MM.1S (cell line): ENCODE measurements at regions not wholly inside any gene's neighbourhood (a gene's known extent, or its start where the extent isn't known, plus 50 kb on each side); places are given as distances from the start of the nearest gene placed in this dataset.
"Not testable (repeated sequence)": the region's sequence is repeated elsewhere in the genome, so short reads cannot be mapped to it uniquely, and the experiment has no call there.

ENCODE experiments used
- DNase-seq: peaks from one replicate; pipeline ENCODE4 v3.0.0-alpha.2; 2015
- H2AFZ ChIP-seq: fragments of 300-600 bp; sonication (generic); 2 replicates; pipeline ENCODE4 v1.6.0; 2016; ENCODE audit warnings: antibody characterized with exemption, low read length
- H3F3A ChIP-seq: fragments of 300-600 bp; sonication (generic); 2 replicates; pipeline ENCODE4 v1.6.1; 2016; ENCODE audit warnings: mild to moderate bottlenecking, antibody characterized with exemption, low read length, moderate library complexity, mixed read lengths; ENCODE audit not compliant: insufficient read depth
- H3K27ac ChIP-seq: fragments of 300-600 bp; sonication (generic); 2 replicates; pipeline ENCODE4 v1.5.1; 2016; ENCODE audit warnings: mild to moderate bottlenecking, low read length
- H3K27me3 ChIP-seq: fragments of 300-600 bp; sonication (generic); replicated peaks from 2 replicates; pipeline ENCODE4 v1.6.0; 2016; ENCODE audit warnings: low read length; ENCODE audit not compliant: insufficient read depth
- H3K36me3 ChIP-seq: fragments of 300-600 bp; sonication (generic); replicated peaks from 2 replicates; pipeline ENCODE4 v1.6.1; 2016; ENCODE audit warnings: mild to moderate bottlenecking, low read length, mixed read lengths; ENCODE audit not compliant: insufficient read depth
- H3K4me1 ChIP-seq: fragments of 300-600 bp; sonication (generic); 2 replicates; pipeline ENCODE4 v1.6.1; 2016; ENCODE audit warnings: low read length, mixed read lengths
- H3K4me2 ChIP-seq: fragments of 300-600 bp; sonication (generic); 2 replicates; pipeline ENCODE4 v1.6.0; 2016; ENCODE audit warnings: low read depth, low read length
- H3K4me3 ChIP-seq: fragments of 300-600 bp; sonication (generic); 2 replicates; pipeline ENCODE4 v1.5.1; 2016; ENCODE audit warnings: low read length, mixed read lengths
- H3K79me2 ChIP-seq: fragments of 300-600 bp; sonication (generic); 2 replicates; pipeline ENCODE4 v1.6.1; 2016; ENCODE audit warnings: mixed run types, low read length, mixed read lengths
- H3K9ac ChIP-seq: fragments of 300-600 bp; sonication (generic); 2 replicates; pipeline ENCODE4 v1.6.1; 2016; ENCODE audit warnings: low read length, mixed read lengths
- H3K9me2 ChIP-seq: fragments of 300-600 bp; sonication (generic); replicated peaks from 2 replicates; pipeline ENCODE4 v1.6.1; 2016; ENCODE audit warnings: mild to moderate bottlenecking, low read length, mixed read lengths; ENCODE audit not compliant: insufficient read depth
- H3K9me3 ChIP-seq: fragments of 300-600 bp; sonication (generic); replicated peaks from 2 replicates; pipeline ENCODE4 v1.6.1; 2016; ENCODE audit warnings: mild to moderate bottlenecking, low read length, mixed read lengths; ENCODE audit not compliant: insufficient read depth
- H4K20me1 ChIP-seq: fragments of 300-600 bp; sonication (generic); 2 replicates; pipeline ENCODE4 v1.6.1; 2016; ENCODE audit warnings: mild to moderate bottlenecking, low read length, moderate library complexity, mixed read lengths; ENCODE audit not compliant: insufficient read depth

- not testable (repeated sequence) for H3K9ac ChIP-seq, H3K27ac ChIP-seq, H3F3A ChIP-seq, H3K4me3 ChIP-seq, H3K27me3 ChIP-seq, H3K4me1 ChIP-seq, H4K20me1 ChIP-seq, H3K79me2 ChIP-seq, H3K4me2 ChIP-seq, H3K9me3 ChIP-seq, DNase-seq, H3K9me2 ChIP-seq, H2AFZ ChIP-seq, H3K36me3 ChIP-seq
These were observed 133.5 kb downstream of the KLRB1 start for GRCh38 chr12:9474197-9474596.

DNA sequence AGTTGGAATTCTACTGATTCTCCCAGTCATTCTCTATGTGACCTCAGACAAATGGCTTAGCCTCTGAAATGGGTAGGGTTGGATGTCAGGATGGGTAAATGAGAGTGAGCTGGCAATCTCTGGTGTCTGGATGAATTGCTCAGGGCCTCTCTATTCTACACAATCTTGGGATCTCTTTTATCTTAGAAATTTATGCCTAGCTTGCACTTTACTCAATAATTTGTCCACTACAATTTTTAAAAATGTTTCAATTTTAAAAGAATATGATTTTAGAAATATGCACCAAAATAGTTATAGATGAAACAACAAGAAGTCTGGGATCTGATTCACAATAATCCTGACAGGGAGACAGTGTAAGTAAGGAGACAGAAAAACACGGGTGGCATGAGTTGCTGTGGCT lies 134.1 kb downstream of the KLRB1 start:
- H3K27ac ChIP-seq, H3K9me3 ChIP-seq, H3K9ac ChIP-seq, H3K9me2 ChIP-seq, H3K4me3 ChIP-seq, H3K4me2 ChIP-seq, H3K27me3 ChIP-seq, H3K36me3 ChIP-seq, H3F3A ChIP-seq, H3K4me1 ChIP-seq, DNase-seq, H2AFZ ChIP-seq, H3K79me2 ChIP-seq, H4K20me1 ChIP-seq: not testable (repeated sequence)

- H3K27me3 ChIP-seq, H3K36me3 ChIP-seq, H3K27ac ChIP-seq, H3K9me2 ChIP-seq, H4K20me1 ChIP-seq, H3F3A ChIP-seq, H3K9ac ChIP-seq, H3K9me3 ChIP-seq, H3K4me3 ChIP-seq, DNase-seq, H3K4me1 ChIP-seq, H2AFZ ChIP-seq, H3K79me2 ChIP-seq, H3K4me2 ChIP-seq: not testable (repeated sequence)
These were observed 136.2 kb downstream of the KLRB1 start for GRCh38 chr12:9471501-9471900.

- not testable (repeated sequence) for H3K79me2 ChIP-seq, H3K4me3 ChIP-seq, H3K27ac ChIP-seq, DNase-seq, H3K4me1 ChIP-seq, H3F3A ChIP-seq, H4K20me1 ChIP-seq, H3K4me2 ChIP-seq, H3K27me3 ChIP-seq, H3K36me3 ChIP-seq, H3K9me3 ChIP-seq, H2AFZ ChIP-seq, H3K9ac ChIP-seq, H3K9me2 ChIP-seq
These were observed 137.3 kb downstream of the KLRB1 start for GRCh38 chr12:9470367-9470766.

- H3K36me3 ChIP-seq, H3K4me2 ChIP-seq, H3K4me3 ChIP-seq, H3K9me2 ChIP-seq, H3K79me2 ChIP-seq, H3K9me3 ChIP-seq, H2AFZ ChIP-seq, H4K20me1 ChIP-seq, DNase-seq, H3K9ac ChIP-seq, H3F3A ChIP-seq, H3K27ac ChIP-seq, H3K4me1 ChIP-seq, H3K27me3 ChIP-seq: not testable (repeated sequence)
These were observed 137.8 kb downstream of the KLRB1 start for GRCh38 chr12:9469956-9470355.

DNA sequence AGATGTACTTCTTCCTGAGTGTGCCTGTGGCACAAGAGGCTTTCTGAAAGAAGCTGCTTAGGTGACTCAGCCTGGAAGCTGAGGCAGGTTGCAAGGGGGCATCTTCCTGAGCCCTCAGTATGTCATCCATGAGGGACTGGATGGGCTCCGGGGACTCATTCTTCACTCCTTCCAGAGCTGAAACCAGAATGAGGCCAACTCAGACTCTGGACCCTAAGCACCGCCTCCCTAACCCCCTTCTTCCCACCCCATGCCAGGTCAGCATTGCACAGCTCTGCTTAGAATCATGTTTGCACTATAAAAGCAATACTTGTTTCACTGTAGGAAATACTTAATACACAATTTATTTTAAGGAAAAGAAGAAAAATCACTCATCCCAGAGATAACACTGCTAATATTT lies 138.3 kb downstream of the KLRB1 start:
- H4K20me1 ChIP-seq, H3K27me3 ChIP-seq, H3K9me2 ChIP-seq, H3K36me3 ChIP-seq, H3K9ac ChIP-seq, H3K27ac ChIP-seq, DNase-seq, H2AFZ ChIP-seq, H3K4me1 ChIP-seq, H3K9me3 ChIP-seq, H3K4me2 ChIP-seq, H3F3A ChIP-seq, H3K4me3 ChIP-seq, H3K79me2 ChIP-seq: not testable (repeated sequence)
